ENCODE measurements at regions not wholly inside any gene's neighbourhood (a gene's known extent, or its start where the extent isn't known, plus 50 kb on each side); places are given as distances from the start of the nearest gene placed in this dataset.

DNA sequence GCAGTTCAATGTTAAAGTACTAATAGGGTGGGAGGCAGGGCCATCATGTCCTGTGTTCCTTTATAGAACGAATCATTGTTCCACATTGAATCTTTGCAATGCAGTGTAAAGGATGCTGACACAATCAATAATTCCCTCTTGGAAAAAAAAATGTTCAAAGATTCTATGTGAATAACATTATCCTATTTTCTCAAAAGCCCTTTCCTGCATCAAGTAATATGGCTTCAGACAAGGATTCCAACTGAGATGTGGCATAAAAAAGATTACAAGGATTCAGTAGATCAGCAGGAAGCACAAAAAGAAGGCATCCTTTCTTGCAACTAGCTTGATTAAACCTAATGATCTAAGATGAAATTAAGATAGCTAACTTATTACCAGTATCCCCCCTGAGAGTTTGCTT lies 454.0 kb upstream of the CADM2 start:
- H3K36me3 ChIP-seq (ENCODE audit: low read depth) = no peaks in the 10 kb centered on the region
- no peak for ATAC-seq (ENCODE audit: low read depth)
- TF ChIP-seq, protein P1, sequence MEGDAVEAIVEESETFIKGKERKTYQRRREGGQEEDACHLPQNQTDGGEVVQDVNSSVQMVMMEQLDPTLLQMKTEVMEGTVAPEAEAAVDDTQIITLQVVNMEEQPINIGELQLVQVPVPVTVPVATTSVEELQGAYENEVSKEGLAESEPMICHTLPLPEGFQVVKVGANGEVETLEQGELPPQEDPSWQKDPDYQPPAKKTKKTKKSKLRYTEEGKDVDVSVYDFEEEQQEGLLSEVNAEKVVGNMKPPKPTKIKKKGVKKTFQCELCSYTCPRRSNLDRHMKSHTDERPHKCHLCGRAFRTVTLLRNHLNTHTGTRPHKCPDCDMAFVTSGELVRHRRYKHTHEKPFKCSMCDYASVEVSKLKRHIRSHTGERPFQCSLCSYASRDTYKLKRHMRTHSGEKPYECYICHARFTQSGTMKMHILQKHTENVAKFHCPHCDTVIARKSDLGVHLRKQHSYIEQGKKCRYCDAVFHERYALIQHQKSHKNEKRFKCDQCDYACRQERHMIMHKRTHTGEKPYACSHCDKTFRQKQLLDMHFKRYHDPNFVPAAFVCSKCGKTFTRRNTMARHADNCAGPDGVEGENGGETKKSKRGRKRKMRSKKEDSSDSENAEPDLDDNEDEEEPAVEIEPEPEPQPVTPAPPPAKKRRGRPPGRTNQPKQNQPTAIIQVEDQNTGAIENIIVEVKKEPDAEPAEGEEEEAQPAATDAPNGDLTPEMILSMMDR (IDR thresholded peaks at IDR 0.05; ENCODE audit: poor library complexity, severe bottlenecking) = no peak
- DNase-seq (ENCODE audit: low spot score) = no peak
- H3K4me3 ChIP-seq (ENCODE audit: severe bottlenecking) = no peak overlapping the region
- no peaks in the 10 kb centered on the region for H3K9me3 ChIP-seq (ENCODE audit: severe bottlenecking)
- no peaks in the 10 kb centered on the region for H3K4me1 ChIP-seq (ENCODE audit: insufficient read depth, poor library complexity, severe bottlenecking)
- H3K27ac ChIP-seq (ENCODE audit: poor library complexity, severe bottlenecking) = no peak overlapping the region
- no peaks in the 10 kb centered on the region for H3K27me3 ChIP-seq (ENCODE audit: insufficient read depth, poor library complexity, severe bottlenecking)

DNA sequence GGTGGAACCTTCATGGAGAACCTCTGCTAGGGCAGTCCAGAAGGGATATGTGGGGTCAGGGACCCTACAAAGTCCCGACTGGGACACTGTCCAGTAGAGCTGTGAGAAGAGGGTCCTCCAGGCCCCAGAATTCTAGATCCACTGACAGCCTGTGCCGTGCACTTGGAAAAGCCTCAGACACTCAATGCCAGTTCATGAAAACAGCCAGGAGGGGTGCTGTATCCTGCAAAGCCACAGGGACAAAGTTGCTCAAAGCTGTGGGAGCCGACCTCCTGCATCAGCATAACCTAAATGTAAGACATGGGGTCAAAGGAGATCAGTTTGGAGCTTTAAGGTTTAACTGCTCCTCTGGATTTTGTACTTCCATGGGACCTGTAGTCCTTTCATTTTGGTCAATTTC lies 448.8 kb upstream of the CADM2 start:
- no peaks in the 10 kb centered on the region for H3K36me3 ChIP-seq (ENCODE audit: low read depth)
- no peak overlapping the region for H3K4me3 ChIP-seq (ENCODE audit: severe bottlenecking)
- no peaks in the 10 kb centered on the region for H3K4me1 ChIP-seq (ENCODE audit: insufficient read depth, poor library complexity, severe bottlenecking)
- no peak overlapping the region for H3K27ac ChIP-seq (ENCODE audit: poor library complexity, severe bottlenecking)
- H3K9me3 ChIP-seq (ENCODE audit: severe bottlenecking) = no peaks in the 10 kb centered on the region
- DNase-seq (ENCODE audit: low spot score) = no peak
- TF ChIP-seq, protein P1 (IDR thresholded peaks at IDR 0.05; ENCODE audit: poor library complexity, severe bottlenecking) = no peak
- ATAC-seq (ENCODE audit: low read depth) = no peak
- no peaks in the 10 kb centered on the region for H3K27me3 ChIP-seq (ENCODE audit: insufficient read depth, poor library complexity, severe bottlenecking)

DNA sequence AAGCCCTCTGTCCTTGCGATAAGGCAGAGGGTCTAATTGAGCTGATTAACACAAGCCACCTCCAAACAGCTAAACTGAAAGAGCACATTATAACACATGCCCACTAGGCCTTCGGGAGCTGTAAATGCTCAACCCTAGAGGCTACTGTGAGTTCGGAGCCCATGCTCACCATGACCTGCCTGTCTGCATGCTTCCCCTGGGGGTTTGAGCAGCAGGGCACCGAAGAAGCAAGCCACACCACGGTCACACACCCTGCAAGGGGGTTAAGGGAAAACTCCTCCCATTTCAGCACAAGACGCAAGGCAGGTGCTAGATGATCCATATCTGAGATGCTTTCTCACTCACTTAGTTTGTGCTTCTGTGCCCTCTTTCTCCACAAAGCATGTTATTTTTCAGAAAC lies 435.9 kb upstream of the CADM2 start:
- H3K9me3 ChIP-seq (ENCODE audit: severe bottlenecking) = no peaks in the 10 kb centered on the region
- no peaks in the 10 kb centered on the region for H3K27me3 ChIP-seq (ENCODE audit: insufficient read depth, poor library complexity, severe bottlenecking)
- no peak overlapping the region for H3K4me3 ChIP-seq (ENCODE audit: severe bottlenecking)
- TF ChIP-seq, protein P1 (IDR thresholded peaks at IDR 0.05; ENCODE audit: poor library complexity, severe bottlenecking) = no peak
- H3K4me1 ChIP-seq (ENCODE audit: insufficient read depth, poor library complexity, severe bottlenecking) = no peaks in the 10 kb centered on the region
- no peaks in the 10 kb centered on the region for H3K36me3 ChIP-seq (ENCODE audit: low read depth)
- H3K27ac ChIP-seq (ENCODE audit: poor library complexity, severe bottlenecking) = no peak overlapping the region
- no peak for DNase-seq (ENCODE audit: low spot score)
- ATAC-seq (ENCODE audit: low read depth) = no peak

DNA sequence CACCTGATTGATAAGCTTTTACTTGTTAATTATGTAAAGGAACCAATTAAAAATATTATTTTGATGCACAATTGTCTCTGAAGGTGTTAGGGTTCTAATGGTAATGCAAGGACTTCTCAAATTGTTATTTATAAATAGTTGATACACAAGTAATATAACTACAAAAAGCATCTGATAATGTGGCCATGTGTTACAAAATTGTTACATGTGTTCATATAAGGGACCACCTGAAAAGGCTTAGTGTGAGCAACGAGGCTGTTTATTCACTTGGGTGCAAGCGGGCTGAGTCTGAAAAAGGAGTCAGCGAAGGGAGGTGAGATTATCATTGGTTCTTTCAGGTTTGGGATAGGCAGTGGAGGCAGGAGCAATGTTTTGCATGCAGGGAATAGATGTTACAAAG lies 421.9 kb upstream of the CADM2 start:
- Histone ChIP-seq H3K27ac (ENCODE audit: poor library complexity, severe bottlenecking) (no peak overlapping the region), H3K9me3 (ENCODE audit: severe bottlenecking) (no peaks in the 10 kb centered on the region), H3K4me3 (ENCODE audit: severe bottlenecking) (no peak overlapping the region), H3K27me3 (ENCODE audit: insufficient read depth, poor library complexity, severe bottlenecking) (no peaks in the 10 kb centered on the region), H3K4me1 (ENCODE audit: insufficient read depth, poor library complexity, severe bottlenecking) (no peaks in the 10 kb centered on the region), H3K36me3 (ENCODE audit: low read depth) (no peaks in the 10 kb centered on the region)
- TF ChIP-seq, protein P1 (IDR thresholded peaks at IDR 0.05; ENCODE audit: poor library complexity, severe bottlenecking) = no peak
- ATAC-seq (ENCODE audit: low read depth) (no peak), DNase-seq (ENCODE audit: low spot score) (no peak)

DNA sequence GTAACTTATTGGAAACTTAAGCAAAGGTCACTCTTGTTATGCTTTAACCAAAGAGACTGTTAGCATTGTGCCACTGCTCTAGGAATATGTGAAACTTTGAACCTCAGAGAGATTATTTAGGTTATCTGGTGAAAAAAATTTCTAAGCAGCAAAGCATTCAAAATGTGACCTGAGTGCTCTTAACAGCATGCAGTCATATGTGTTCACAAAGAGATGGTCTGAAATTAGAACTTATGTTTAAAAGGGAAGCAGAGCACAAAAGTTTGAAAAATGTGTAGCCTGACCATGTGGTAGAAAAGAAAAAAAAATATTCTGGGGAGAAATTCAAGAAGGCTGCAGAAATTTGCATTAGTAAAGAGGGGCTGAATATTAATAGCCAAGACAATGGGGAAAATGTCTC lies 420.2 kb upstream of the CADM2 start:
- ATAC-seq (ENCODE audit: low read depth) (no peak), DNase-seq (ENCODE audit: low spot score) (no peak)
- no peaks in the 10 kb centered on the region for H3K9me3 ChIP-seq (ENCODE audit: severe bottlenecking)
- no peaks in the 10 kb centered on the region for H3K36me3 ChIP-seq (ENCODE audit: low read depth)
- no peak overlapping the region for H3K27ac ChIP-seq (ENCODE audit: poor library complexity, severe bottlenecking)
- no peaks in the 10 kb centered on the region for H3K27me3 ChIP-seq (ENCODE audit: insufficient read depth, poor library complexity, severe bottlenecking)
- no peaks in the 10 kb centered on the region for H3K4me1 ChIP-seq (ENCODE audit: insufficient read depth, poor library complexity, severe bottlenecking)
- TF ChIP-seq, protein P1 (IDR thresholded peaks at IDR 0.05; ENCODE audit: poor library complexity, severe bottlenecking) = no peak
- H3K4me3 ChIP-seq (ENCODE audit: severe bottlenecking) = no peak overlapping the region

Data from RWPE2 (cell line).